GM03348 (cell line): ENCODE measurements at regions not wholly inside any gene's neighbourhood (a gene's known extent, or its start where the extent isn't known, plus 50 kb on each side); places are given as distances from the start of the nearest gene placed in this dataset.

Source experiments
- DNase-seq: peaks from one replicate; pipeline ENCODE4 v3.0.0; 2012; ENCODE audit warnings: low spot score

DNA sequence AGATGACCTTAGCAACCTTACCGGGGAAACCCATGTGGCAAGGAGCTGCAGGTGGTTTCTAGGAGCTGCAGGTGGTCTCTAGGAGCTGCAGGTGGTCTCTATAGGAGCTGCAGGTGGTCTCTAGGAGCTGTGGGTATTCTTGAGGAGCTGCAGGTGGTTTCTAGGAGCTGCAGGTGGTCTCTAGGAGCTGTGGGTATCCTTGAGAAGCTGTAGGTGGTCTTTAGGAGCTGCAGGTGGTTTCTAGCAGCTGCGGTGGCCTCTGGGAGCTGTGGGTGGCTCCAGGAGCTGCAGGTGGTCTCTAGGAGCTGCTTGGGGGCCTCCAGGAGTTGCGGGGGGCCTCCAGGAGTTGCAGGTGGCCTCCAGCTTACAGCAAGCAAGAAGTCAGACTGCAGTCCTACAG is 997.5 kb downstream of the TBC1D22A start:
- DNase-seq: no peak

DNA sequence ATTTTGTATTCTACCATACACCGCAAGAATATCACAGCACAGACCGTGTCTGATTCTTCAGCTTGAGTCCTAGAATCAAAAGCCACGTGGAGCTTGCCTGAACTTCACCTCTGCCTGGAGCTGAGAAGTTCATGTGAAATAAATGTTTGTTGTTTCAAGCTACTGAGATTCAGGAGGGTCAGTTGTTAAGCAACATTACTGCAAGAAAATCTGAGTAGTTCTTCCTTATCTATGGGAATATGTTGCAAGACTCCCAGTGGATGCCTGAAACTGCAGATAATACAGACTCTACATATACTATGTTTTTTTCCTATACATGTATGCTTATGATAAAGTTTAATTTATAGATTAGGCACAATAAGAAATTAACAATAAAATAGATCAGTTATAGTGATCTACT is 995.3 kb downstream of the TBC1D22A start:
- DNase-seq: no peak

DNA sequence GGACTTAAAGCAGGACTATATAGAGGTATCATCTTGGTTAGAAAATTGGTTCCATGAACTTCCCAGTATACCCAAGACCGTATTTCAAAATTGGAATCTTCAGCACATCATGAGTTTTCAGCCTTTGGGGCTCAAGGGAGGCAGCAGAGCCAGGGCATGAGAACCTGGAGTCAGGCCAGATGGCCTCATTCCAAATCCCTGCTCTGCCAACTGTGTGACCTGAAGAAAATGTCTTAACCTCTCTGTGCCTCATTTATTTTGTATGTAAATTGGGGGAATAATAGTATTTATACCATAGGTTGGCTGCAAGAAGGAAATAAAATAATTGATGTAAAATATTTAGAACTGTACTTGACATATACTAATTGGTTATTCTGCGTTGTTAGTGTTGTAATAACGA is 987.6 kb downstream of the TBC1D22A start:
- no peak for DNase-seq

DNA sequence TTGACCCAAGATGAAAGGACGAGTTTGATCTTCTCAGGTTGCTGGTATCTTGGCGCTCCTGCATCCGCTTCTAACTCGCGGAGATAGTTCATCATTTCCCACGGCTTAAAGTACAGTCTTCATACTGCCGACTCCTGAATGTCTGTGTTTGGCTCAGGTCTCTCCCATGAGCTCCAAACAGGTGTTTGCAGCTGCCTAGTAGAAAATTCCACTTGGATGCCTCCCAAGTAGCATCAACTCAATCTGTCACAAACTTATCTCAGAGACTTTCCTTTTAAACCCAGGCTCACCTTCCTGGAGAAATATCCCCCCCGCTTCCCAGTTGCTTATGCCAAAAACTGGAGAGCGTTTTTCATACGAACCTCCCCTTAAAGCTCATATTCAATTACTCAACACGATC is 986.5 kb downstream of the TBC1D22A start:
- no peak for DNase-seq

DNA sequence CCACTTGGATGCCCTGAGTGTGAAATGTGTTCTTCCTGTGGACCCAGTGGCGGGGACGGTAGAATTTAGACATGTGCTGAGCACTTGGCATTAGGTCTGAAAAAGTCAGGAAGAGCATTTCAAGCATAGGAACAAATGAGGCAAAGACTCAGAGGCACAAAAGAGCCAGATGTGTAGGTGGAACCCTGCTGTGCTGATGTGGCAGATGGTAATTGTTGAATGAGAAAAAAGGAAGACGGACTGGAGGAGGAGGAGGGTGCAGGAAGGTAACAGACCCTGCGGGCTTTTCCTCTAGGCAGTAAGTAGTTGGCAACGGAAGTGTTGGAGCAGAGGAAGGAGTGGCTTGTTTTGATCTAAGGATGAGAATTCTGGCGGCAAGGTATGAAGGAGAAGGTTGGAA is 985.8 kb downstream of the TBC1D22A start:
- DNase-seq: no peak

DNA sequence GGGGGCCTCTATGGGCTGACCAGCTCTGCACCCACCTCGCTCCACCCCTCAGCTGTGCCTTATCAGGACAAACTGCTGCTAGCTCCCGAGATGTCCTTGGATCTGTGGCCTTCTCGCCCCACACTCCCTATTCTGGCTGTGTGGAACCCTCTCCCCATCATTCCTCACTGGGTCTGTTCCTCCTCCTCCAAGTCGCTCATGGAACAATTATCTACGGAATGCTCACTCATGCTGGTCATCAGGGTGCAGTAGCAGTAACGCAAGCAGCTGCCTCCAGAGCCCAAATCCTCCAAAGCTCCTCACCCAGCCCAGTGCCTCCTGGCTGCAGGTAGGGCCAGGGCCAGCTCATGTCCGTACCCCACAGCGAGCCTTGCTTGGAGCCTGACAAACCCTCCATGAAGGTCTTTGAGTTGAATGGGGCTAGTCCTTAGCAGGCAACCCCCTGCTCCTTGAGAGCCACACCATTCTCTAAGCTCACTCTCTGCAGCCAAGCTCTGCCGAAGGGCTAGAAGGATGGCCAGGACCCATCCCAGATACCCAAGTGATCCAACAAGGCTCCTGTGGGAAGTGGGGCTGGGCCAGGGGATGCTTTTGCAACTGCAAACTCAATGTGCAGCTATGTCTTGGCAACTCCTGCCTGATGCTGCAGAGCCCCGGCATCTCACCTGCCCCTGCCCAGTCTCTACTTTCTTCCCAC is 977.8 kb downstream of the TBC1D22A start:
- DNase-seq: no peak

DNA sequence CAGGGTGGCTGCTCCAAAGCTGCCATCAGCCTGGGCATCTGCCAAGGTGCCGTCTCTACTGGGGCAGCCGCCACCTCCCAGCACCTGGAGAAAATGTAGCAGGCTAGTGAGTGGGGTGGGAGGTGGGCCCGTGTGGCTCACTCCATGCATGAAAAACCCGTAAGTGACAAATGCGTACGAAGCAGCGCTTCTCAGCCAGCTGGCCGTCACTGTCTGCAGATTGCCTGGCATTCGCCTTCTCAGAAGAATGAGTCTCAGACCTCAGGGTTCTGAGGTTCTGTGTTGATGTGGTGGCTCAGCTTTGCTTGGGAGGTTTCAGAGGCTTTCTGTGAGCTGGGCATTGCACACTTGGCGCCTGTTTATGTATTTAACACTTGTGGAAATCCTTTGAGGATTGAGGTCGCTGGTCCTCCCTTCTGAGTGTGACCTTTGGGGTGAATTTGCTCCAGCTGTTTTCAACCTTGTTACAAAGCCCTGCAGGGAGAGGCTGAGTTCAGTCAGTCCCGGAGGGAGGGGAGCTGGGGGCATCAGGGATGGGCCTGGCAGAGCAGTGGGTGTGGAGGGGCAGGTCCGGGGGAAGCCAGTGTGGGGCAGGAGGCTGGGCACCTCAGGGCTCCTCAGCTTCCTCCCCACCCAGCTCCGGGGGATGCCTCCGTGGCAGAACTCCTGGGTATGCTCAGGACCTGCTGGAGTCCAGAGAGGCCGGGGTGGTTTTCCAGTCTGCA is 977.0 kb downstream of the TBC1D22A start:
- DNase-seq: no peak

DNA sequence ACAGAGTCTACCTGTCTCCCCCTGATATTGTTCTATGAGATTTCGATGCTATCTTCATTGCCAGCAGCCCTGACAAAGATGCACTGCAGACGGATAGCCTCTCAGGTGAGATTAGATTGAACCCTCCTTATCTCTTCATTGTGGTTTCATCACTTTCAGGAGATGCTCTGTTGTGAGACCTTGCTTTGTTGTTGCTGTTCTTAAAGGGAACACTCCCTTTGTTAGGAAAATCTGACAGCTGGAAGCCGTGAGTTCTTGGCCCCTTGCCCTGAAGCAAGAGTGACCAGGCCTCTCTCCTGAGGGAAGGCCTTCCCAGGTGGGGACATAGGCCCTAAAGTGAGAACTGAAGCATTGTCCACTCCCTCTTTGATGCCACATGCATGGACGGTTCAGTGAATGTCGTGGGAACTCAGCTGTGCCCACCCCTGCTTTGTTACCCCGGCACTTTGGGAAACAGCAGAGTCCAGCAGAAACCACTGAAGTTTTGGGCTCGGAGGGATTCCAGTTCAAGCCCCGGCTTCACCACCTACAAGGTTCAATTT is 976.1 kb downstream of the TBC1D22A start:
- DNase-seq: no peak

DNA sequence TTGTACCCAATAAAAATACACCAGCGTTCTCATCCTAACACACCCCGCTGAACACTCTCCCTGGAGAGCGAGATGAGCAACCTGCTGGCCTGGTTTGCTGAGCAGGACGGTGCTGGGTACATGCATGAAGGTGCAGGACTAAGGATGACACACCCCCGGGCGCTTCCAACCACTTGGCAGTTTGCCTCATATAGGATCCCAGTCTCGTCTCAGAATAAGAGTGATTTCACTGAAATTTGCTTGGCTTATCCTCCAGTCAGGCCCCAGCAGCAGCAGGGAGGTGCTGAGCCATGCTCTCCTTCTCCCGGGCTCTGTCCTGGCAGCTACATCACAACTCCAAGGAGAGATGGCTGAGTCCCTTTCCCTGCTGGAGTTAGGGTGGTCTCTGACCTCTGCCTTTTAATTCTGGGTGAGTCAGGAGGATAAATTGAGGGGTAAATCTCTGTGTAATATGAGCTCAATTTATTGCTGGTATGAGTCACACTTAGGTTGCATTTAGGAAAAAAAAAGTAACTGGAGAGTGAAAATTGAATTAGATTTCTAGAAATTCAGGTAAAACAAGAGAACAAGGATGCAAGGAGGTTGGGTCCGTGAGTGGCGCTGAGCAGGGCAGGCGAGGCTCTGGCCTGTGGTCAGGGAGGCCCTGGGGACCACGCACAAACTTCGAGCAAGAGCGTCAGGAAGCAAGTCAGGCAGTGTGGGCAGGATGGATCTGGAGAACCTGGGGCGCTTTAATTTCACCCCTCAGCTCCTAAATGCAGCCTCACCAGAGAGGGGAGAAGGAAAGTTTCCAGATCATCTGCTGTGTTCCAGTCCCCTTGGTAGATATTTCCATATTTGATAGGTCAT is 974.0 kb downstream of the TBC1D22A start:
- no peak for DNase-seq

DNA sequence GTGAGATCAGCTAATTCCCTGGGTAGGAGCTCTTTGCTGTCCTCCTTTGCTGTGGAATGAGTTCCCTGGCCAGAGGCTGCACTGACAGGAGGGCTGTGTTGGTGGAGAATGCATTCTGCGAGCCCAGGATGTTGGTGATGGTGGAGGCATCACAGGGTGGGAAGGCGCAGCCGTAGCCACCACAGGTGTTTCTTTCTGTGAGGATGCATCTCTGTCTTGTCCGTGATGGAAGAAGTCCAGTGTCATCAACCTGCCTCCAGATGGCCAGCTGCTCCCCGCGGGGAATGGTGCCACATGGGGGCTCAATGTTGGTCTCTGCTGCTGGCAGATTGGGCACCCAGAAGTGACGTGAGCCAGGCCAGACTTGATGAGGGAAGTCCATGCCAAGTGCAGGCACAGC is 972.1 kb downstream of the TBC1D22A start:
- DNase-seq: no peak

DNA sequence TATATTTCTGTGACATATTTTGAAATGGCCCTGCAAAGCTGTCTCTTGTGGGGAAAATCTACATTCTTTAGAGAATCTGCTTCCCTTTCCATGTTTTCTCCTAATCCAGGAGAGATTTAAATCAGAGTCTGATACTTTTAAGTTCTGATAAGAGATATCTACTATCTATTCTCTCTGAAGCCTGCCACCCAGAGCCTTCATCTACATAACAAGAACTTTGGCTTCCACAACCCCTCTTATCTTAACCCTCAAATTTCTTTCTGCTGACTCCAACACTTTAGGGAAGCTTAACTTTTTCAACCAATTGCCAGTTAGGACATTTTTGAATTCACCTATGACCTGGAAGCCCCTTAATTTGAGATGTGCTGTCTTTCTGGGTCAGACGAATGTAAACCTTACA is 965.2 kb downstream of the TBC1D22A start:
- DNase-seq: no peak

DNA sequence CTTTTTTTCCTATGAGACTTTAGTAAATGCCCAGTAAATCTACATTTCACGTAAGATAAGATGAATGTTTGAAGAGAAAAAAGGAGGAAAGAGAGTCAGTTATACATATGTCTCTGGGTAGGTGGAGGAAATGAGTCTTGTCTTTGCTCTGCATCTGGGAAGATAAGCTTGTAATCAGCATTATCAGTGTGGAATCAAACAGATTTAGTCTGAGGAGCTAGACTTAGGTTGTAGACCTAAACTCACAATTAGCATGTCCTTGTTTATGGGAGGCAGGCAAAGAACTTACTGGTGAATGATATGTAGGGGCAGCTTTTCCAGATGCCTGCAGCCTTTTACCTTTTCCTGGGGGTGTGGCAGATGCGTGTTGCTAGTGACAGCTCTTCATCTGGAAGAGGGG is 962.3 kb downstream of the TBC1D22A start:
- no peak for DNase-seq

DNA sequence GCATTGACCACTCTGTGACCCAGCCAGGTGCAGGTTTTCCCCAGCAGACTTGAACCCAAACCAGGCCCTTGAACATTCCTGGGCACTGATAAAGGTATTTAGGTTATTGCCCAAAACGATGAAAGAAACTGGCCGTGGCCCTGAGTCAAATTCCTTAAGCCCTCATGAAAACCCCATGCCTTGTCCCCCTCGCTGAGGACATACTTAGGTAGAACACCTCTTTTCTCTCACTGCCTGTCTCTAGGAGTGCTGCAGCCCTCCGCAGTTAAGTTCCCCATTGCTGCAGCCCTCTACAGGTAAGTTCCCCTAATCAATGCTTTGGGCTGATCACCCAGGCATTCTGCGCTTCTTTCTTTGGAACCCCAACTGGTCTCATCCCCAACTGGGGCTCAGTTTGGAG is 961.6 kb downstream of the TBC1D22A start:
- DNase-seq: no peak

DNA sequence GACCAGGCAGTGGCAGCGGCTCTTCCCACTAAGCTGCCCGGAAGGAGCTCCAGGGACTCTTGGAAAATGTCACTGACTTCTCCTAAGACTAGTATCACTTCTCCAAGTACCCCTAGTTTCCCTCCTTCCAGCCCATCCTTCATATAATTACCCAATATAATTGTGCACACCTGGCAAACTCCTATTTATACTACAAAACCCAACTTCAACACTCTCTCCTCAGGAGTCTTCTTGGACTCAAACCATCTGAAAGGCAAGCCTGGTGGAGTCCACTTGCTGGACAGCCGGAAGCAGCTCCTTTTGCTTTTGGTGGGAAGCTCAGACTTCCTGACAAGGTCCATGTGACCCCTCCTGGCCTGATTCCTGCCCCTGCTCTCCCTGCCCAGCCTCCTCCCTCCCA is 955.9 kb downstream of the TBC1D22A start:
- no peak for DNase-seq

DNA sequence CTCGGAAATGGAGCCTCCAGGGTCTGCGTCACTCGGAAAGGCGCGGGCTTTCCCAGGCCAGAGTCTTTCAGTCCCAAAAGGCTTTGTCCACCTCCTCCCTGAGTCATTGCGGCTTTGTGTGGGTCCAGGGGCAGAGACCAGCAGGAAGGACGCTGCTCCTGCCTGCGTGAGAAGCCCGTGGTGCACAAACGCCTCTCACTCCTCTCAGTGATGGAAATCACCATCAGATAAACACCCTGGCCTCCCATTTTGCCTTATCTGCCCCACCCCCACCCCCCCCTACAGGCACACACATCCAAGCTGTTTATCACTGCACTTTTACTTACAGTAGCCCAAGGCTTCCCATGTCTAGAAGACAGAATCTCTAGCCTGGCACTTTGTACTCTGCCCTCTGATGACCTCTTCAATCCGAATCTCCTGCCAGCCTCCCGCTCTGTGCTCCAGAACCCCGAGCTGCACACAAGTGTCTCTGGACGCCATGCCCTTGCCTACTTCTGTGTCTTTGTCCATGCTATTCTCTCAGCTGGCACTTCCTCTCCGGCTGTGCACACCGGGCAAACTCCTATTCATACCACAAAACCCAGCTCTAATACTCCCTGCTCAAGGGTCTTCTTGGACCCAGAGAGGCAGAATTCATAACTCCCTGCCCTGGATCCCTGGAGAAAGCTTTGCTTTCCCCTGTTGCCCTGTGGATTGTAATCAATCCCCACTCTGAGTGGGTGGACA is 954.6 kb downstream of the TBC1D22A start:
- DNase-seq: no peak

DNA sequence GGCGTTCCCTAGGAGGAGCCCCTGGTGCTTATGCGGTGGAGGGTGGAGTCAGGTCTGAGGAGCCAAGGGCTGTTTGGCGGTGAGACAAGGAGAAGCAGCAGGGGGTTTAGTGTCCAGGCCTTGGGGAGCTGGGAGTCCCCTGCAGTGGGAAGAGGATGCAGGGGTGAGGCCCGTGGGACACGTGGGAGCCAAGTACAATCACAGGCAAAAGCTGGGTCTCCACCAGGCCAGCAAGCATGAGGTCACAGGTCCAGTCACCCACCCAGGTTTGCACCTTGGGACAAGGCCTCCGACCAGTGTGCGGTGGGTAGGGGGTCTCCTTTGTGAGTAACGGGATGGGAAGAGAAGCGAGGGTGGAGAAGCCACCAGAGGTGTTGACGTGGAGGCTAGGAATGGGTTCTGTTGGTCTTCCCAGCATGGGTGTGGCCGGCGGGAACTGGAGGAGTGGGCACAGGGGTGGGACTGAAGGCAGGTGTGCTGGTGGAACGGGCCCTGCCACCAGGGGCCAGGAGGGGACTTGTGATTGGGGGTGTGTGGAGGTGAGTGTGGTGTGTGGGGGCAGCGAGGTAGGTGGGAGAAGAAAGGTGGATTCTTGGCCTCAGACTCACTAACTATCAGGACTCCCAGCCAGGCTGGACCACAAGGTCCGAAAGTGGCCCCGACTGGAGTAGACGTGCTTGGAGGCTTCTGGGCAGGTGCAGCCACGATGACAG is 953.6 kb downstream of the TBC1D22A start:
- DNase-seq: no peak

DNA sequence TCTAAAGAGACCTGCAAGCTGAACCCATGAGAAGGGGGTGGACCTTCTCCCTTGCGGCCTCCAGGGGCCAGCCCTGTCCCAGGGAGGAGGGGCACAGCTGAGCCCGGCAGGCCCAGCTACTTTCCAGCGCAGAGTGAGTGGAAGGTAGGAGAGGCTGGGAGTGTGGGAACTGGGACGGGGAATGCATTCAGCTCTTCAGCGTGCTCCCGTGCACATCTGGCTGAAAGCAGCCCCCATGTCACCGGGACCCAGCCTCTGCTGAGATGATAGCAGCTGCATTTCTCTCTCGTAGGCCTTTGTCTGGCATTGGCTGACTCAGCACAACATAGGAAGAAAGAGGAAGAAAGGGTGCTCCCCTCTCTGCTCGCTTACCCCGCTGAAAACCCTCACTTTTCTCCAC is 951.5 kb downstream of the TBC1D22A start:
- DNase-seq: no peak

DNA sequence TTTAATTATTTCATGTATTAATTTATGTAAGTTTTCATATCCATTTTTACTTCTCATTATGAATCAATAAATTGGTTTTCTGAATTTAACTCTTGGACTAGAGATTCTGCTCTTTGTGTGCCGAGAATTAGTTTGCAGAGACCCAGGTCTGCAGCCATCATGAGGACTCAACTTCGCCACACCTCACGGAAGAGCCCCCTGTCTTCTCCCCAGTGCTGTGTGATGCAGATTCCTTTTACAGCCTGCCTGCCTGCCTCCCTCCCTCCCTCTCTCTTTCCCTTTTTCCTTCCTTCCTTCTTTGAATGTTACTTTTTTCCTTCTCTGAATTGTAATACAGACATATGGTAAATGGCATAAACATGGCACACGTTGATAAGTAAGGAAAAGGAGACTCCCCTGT is 947.7 kb downstream of the TBC1D22A start:
- DNase-seq: no peak

DNA sequence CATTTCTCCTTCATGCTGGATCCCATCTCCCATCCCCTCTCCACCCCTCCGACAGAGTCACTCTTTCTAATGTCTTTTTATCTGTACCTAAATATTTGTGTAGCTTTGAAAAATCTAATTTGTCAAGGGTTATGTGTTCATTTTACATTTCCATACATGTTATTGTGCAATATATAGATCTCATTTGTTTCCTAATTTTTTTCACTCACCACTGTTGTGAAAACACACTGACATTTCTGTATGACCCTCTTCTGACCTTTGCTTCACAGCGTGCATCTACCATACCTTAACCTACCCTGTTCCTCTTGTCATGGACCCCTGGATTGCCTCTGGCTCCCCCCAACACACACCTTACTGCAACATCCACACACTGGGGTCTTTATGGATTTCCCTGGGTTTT is 942.9 kb downstream of the TBC1D22A start:
- DNase-seq: no peak

DNA sequence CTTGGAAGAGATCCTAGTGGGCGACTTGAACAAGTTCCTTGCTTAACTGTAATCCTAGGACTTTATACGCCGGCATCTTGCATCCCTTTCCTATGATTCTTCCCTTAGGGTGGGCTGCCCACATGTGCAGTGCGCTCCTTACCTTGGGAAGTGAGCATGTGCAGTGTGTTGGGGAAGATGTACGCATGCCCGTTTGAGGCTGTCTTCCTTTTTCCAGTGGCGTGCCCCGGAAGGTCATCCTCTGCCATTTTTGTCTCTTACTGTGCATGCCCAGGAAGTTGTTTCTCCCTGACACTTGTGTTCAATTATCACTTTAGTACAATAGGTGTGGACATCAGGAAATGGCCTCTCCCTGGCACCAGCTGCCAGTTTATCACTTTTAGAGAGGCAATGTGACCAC is 936.5 kb downstream of the TBC1D22A start:
- DNase-seq: no peak

DNA sequence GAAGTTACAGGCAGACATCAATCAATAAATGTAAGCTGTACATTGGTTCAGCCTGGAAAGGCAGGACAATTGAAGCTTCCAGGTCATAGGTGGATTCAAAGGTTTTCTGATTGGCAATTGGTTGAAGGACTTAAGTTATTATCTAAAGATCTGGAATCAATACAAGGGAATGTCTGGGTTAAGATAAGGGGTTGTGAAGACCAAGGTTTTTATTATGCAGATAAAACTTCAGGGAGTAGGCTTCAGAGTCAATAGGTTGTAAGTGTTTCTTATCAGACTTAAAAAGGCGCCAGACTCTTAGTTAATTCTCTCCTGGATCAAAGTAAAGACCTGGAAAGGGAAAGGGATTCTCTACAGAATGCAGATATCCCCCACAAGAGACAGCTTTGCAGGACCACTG is 935.4 kb downstream of the TBC1D22A start:
- no peak for DNase-seq
